HG03354 (cell line): ENCODE measurements at regions not wholly inside any gene's neighbourhood (a gene's known extent, or its start where the extent isn't known, plus 50 kb on each side); places are given as distances from the start of the nearest gene placed in this dataset.

Source experiments
- ATAC-seq: cut with Tn5 transposase; IDR thresholded peaks from one replicate; pipeline ENCODE4 v1.9.1; 2021; ENCODE audit warnings: mild to moderate bottlenecking; ENCODE audit not compliant: unreplicated experiment, poor library complexity, severe bottlenecking

DNA sequence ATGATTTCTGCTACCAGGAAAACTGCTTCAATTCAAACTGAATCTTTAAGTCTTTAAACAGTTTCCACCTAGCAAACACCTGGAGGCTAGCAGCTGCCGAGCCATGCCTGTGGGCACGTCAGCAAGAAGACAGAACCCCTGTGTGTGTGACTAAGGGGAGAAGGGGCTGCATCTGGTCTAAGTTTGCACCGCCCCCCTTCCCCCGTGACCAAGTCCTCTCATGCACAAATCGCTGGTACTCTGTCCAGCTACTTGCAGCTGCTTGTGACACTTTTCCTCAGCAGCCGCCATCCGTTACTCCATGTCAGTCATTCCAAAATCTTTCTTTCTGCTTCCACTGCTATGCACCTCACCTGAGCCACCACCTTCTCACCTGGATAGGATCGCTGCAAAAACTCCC lies 355.0 kb downstream of the SS18 start:
- ATAC-seq = no peak

DNA sequence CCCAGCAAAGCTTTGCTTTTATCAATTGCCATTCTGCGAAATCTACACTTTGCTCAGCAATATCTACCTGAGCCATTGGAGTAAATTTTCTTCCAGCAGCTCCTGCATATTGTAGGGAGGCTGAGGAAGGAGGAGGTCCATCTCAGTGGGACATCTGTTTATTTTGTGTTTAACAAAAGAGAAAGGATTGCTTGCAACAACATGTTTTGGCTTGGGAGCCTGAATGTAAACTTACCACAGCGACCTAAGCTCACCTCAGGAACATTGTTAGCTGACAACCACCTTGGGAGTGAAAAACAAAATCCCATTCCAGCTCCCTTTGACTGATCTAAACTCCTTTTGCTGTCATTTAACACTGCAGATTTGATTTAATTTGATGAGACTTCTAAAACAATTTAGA lies 356.1 kb downstream of the SS18 start:
- ATAC-seq = no peak

DNA sequence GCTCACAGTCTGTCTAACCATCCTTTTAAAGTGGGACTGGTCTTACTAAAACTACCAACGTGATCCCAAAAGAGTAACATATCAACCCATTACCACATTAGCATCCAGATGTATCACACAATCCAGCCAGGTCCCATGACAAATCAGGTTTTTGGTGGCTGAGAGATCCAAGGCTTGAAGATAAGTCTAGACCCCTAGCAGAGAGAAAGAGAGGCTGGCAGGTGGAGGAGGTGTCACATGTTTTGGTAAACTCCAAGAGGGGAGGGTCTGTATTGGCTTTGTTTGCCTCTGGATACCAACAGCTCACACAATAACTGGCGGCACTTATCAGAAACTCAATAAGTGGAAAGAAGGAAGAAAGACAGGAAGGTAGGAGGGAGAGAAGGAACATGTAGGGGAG lies 357.6 kb downstream of the SS18 start:
- no peak for ATAC-seq

DNA sequence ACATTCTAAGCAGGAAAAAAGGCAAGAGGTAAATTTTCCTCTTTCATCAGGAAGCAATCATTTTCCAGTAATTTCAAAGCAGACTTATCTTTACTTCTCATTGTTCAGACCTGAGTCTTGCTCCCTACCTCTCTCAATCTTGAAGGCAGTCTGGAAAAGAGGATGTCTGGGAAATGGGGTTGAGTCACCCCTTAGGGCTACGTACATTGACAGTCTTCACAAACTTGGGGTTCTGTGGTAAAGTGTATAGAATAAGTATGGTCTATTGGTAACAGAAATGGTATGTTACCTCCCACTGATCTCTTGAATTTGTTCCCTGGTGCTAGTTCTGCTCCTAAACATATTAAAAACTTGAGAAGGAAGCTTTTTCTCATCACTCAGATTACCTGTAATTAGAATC lies 361.3 kb downstream of the SS18 start:
- no peak for ATAC-seq

DNA sequence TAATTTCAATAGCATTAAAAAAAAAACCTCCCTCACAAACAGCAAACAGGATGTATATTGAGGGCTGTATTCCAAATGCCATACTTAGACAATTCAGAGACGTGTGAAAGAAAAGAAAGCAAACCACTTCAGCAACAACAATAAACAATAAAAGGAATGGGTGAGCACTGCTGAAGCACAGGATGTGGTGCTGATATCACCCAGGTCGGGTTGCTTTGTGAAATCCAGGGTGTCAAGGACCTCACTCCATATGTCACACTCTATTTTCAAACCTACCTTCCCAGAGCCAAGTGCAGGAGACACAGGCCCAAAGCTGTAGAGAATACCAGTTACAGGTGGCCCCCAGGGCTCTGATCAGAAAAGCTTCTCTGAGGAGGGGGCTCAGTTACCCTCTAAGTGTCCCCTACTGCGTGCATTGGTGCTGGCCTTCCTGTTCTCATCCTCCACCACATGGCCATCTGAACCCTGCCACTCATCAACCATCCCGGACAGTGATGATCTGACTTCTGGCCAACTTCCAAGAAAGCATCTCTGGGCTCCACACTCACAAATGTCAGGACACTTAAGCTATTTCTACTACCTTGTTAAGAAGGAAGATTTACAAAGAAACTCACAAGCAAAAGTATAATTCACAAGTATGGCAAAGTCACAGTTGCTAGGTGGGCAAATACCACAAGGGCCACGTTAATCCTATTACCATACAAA lies 363.0 kb downstream of the SS18 start:
- no peak for ATAC-seq

DNA sequence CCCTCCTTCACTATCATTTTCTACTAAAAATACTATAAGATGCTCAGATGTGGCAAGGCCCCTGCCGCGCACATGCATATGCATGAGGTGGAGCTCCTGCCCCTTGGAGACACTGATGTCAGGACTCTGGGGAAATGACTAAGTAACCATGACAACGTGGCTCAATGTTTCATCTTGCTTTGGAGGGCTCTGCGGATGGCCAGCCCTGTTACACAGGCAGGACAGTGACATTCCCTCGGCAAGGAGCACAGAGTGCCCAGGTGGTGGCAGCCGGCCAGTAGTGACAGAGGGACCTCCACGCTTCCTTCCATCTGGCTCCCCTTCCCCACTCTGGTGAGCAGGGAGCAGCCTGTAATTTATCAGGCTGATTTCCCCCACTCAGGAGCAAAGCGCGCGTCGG lies 364.1 kb downstream of the SS18 start:
- no peak for ATAC-seq

DNA sequence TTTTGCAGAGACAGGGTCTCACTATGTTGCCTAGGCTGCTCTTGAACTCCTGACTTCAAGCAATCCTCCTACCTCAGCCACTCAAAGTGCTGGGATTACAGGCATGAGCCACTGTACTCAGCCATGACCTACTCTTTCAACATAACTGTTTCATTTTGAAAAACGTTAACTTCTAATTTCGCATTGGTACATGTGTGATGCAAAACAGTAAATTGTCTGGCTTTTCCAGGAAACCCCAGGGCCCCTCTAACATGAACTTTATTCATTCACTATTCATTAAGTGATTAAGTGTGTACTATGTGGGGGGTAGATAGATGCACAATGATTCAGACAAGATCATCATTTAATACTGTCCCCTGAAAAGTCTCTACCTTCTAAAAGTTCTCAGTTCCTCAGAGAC lies 364.9 kb downstream of the SS18 start:
- ATAC-seq = no peak

DNA sequence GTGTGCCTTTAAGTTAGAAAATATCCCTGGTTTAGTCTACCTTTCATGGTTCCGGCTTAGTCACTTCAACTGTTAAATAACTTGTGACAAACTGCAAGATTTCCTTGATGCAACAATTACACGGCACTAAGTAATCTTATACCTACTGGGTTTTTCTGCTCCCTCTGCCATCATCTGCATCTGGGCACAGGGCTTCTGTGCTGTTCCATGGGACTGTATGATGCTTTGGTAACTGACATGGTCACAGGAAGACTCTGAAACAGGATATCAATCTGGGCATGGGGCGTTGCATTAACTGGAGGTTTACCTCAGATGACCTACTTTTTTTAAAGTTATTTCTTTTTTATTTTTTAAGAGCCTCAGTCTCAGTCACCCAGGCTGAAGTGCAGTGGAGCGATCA lies 365.4 kb downstream of the SS18 start:
- no peak for ATAC-seq

DNA sequence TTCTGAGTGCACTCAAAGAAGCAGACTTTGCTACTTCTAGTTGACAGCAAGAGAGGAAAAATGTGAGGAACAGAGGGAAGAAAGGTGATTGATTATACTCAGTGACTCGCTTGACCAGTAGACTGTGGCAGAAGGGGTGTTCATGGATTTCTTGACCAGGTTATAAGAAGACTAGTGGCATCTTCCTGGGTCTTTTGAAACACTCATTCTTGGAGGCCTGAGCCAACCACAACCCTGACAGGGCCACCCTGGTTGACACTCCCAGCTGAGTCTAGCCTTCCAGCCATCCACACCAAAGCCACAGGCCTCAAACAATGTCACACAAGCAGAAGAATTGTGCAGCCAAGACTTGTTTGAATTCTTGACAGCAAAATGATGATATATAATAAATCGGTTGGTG lies 366.3 kb downstream of the SS18 start:
- no peak for ATAC-seq

DNA sequence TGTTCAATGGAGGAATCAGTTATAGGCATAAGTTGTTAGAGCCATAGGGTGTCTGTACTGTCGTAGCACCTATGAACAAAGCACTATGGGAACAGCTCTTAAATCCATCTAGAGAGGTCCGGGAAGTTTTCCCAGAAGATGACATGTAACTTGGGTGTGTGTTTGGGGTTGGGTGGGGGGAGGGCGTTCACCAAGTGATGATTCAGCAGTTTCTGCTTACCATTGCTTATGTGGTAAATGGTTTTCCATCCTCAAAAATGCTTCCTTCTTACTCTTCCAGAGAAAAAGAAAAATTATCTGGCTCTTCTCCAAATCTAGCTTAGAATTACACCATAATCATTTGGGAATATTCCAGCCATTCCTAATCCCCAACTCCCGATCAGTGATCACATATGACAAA lies 361.1 kb upstream of the ZNF521 start:
- ATAC-seq = no peak

DNA sequence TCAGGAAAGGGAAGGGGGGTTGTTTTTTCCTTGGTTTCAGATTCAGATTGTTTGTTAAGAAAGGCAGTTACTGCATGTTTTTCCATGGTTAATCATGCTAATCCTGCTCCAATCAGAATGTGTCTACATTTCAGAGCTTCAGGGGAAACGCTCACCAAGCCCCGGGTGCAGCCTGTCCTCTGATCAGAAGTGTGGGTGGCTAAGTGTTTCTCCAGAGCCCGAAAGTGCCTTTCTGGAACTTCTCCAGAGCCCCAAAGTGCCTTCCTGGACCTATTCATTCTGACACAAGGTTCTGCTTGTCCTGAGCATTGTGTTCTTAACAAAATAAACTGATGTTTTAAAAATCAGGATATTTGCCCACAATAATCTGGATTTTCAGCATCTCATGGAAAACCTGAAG lies 359.0 kb upstream of the ZNF521 start:
- no peak for ATAC-seq

DNA sequence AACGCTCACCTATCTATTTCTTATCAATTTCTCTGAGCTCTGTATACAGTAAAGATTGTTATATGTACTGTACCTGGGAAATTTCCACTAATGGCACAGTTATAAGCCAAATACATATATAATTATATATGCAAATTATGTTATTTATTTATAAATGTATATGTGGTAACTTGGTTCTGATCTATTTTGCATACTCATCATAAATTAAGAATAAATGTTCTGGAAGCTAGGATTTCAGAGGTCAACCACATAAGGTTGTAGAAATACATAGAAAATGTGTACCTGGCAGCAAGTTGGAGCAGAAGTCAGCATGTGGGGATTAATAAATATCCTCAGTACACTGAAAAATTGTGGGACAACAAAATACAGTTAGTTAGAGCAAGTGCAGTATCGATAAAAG lies 353.7 kb upstream of the ZNF521 start:
- ATAC-seq = no peak

DNA sequence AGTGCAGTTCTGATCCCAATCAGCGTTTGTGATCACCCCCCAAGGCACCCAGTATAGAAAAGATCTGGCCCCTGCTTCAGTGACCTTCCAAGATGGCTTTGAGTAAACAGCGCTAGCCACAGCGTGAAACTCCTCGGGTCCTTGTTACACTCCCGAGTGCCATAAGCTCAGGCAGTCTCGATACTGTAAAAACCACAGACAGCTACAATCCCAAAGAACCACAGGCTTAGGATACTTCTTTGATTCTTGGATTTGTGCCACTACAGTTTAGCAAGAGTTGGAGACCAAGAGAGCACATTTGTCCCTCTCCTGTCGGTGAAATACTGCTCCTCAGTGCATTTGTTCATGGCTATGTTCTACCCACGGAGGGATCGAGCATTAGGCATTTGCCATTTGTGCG lies 352.5 kb upstream of the ZNF521 start:
- ATAC-seq = no peak

DNA sequence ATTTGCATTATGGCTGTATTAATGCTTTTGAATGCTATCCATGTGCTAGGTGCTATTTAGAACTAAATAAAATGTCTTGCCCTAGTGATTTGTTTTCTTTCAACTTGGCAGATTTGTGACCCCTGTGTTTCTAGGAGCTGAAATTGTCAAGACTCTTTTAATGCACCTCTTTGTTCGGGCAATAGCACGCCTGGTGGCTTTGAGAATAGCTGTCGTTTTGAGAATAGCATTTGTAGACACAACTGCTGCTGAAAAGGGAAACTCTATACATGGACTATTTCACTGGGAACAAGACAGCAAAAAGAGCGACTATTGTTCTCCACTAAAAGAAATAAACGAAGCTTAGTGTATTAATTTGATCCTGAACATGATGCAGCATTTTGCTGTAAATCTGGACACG lies 352.1 kb upstream of the ZNF521 start:
- no peak for ATAC-seq

DNA sequence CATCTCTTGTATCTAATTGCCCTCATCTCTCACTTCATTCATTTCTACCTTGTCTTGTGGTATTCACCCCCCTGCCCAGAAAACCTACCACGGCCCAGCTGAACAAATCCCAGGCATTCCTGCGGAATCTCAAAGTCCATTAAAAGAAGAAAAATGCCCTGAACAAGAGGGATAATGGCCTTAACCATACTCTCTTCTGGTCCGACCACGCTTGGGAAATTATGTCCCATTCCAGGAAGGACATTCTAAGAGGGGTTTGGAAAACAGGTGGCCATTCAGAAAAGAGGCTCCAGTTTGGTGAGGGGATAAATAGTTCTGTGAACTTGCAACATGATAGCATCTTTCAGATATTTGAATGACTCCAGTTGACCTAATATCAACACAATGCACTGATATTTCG lies 349.9 kb upstream of the ZNF521 start:
- ATAC-seq = no peak

DNA sequence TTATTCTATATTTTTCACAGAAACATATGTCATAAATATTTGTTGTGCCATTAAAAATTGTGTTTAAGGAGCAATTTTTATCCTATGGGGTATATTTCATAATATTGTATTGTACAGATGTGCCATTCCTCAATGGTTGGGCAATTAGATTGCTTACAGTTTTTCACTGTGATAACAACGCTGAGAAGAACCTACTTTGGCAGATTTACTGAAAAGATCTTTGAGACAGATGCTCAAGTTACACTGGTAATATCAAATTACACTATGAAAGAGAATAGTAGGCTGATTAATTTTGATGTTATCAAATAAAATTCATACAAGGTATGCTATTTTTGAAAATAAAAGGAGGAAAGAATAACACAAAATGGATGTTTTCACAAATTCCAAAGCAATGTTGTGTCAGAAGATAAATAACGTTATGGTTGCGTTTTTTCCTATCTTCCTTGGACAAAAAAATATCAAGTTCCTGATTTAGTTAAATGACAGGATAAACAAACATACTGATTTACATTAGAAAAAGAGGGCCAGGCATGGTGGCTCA lies 335.1 kb upstream of the ZNF521 start:
- no peak for ATAC-seq

DNA sequence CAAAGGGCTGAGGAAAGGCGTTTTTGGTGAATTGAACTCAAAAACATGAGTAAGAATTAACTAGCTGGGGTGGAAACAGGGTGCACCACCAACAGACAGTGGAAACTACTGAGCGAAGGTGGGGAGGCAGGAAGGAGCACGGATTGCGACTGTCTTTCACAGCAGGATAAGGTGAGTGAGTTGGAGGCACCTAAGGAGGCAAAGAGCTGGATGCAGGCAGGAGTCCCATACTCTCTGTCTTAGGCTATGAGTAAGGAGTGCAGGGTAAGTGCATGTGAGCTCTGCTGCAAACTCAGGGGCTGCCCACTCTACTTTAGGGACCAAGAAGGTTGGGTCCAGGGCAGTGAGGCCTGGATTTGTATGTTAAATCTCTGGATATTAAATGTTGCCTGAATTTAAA lies 333.1 kb upstream of the ZNF521 start:
- no peak for ATAC-seq

DNA sequence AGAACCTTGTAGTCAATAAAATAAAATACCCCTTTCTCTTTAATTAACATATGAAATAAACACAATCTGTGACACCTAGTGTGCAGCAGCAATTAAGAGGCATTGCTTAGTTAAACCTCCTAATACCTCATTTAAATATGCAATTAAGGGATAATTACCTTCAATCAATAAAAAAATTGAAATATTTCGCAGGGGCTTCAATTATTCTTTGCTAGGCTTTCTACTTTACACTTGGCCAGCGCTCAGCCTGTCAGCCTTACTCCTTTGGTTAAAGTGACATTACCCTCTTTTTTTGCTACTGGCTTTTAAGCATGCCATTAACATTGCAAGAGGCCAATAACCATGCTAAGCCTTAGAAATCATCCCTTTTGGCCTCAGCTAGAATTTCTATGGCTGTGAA lies 327.5 kb upstream of the ZNF521 start:
- no peak for ATAC-seq

DNA sequence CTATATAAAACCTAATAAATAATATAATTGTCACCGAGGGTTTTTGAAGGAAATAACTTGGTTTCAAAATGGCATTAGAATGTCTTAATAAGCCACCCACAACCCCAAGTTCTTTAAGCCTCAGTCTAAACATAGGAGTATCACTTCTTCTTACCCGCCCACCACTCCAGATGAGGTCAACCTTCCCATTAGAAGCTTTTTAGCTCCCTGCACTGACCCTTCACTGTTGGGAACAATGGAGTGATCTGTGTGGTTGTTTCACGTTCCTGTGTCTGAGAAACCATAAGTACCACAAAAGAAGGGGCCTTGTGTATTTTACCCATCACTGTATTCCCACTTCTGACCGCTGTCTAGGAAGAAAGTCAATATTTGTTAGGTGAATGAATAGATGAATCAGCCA lies 326.3 kb upstream of the ZNF521 start:
- ATAC-seq = no peak

DNA sequence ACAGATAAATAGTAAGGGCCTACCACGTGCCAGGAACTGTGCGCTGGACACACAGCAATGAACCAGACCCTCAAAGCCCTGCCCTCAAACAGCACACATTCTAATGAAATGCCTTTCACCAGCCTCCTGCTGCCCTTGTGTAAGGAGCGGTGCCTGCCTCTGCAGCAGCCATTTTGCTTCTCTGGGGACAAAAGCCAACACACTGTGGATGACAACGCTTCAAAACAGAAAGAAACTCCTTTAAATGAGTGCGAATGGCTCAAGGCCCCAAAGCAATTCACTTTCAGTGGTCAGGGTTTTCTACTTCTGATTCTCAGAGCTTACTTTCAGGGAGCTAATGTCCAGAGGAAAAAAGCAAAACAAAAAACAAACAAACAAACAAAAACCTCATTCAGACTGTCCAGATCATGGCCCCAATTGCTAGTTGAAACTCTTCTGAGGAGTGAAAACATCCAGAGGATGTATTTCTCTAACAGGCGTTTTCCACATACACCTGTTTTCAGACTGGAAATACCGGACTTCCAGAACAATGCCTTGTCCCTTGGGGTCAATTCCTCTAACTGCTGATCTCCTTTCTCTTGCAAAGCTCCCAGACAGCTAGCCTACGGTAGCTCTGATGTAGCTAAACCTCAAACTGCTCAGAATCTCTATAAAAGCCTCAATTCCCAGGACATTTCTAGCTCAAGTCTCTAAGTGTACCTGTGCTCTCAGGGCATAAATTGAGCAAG lies 323.3 kb upstream of the ZNF521 start:
- no peak for ATAC-seq

DNA sequence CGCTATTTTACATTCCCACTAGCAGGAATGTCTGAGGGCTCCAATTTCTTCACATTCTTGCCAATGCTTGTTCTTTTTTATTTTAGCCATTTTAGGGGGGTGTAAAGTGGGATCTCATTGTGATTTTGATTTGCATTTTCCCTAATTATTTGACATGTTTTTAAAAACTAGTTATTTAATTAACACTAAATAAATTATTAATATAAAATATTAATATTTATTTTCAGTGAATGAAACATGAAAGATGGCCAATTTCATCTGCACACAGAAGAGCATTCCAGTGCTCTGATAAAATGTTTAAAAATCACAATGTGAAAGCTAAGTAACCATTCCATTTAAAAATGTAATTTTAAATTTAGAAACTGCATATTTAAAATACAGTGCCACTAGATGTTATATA lies 322.2 kb upstream of the ZNF521 start:
- ATAC-seq = no peak
